ENCODE measurements at regions not wholly inside any gene's neighbourhood (a gene's known extent, or its start where the extent isn't known, plus 50 kb on each side); places are given as distances from the start of the nearest gene placed in this dataset.

GRCh38 chr12:102741196-102741595 lies 175.8 kb downstream of the PAH start:
- Histone ChIP-seq H3K9me3 (replicated peaks; ENCODE audit: control insufficient read depth, insufficient read depth, low read length) (no peaks in the 10 kb centered on the region), H3K27ac (ENCODE audit: insufficient read depth, low read depth, low read length) (no peak overlapping the region), H4K20me1 (replicated peaks; ENCODE audit: control insufficient read depth, extremely low read depth, insufficient read depth, low read length) (no peaks in the 10 kb centered on the region), H3K79me2 (ENCODE audit: control insufficient read depth, insufficient read depth, low read length) (no peaks in the 10 kb centered on the region), H3K9me1 (replicated peaks; ENCODE audit: control insufficient read depth, extremely low read depth, insufficient read depth, low read length) (no peaks in the 10 kb centered on the region), H3K4me1 (ENCODE audit: control insufficient read depth, extremely low read depth, insufficient read depth, low read length) (no peaks in the 10 kb centered on the region), H3K27me3 (ENCODE audit: control insufficient read depth in 2 of 2, insufficient read depth in 2 of 2, low read length in 2 of 2) (no peaks in the 10 kb centered on the region), H3K4me2 (ENCODE audit: insufficient read depth, low read length) (no peak overlapping the region), H3K4me3 (replicated peaks in 1 of 3; ENCODE audit: insufficient read depth in 1 of 3, low read depth in 1 of 3, low read length in 3 of 3) (no peak overlapping the region), H2AFZ (ENCODE audit: low read depth, low read length) (no peak overlapping the region), H3K36me3 (ENCODE audit: control insufficient read depth in 2 of 2, extremely low read depth in 1 of 2, insufficient read depth in 2 of 2, low read length in 2 of 2) (no peaks in the 10 kb centered on the region), H3K9ac (replicated peaks; ENCODE audit: extremely low read depth, insufficient read depth, low read length) (no peak overlapping the region)
- ChIA-PET CTCF (interaction anchor here (1.0 kb wide), 1 partner anchor 646 kb away, joined by 4 read pairs; no protein-coding TSS in a partner anchor), POLR2A (no interaction called here)
- dilution Hi-C loops (cut with MboI; ENCODE audit: extremely low pct_ligation_motif_present, low sequenced_read_pairs) (no loop called here), intact Hi-C loops (cut with micrococcal nuclease) (no loop called here)
- TF ChIP-seq EZH2 (IDR thresholded peaks at IDR 0.05; ENCODE audit: borderline replicate concordance, low read depth, low read length, severe bottlenecking) (no peak), MAX (IDR thresholded peaks at IDR 0.05; ENCODE audit: insufficient read depth, insufficient read length) (no peak), POLR2AphosphoS5 (IDR thresholded peaks at IDR 0.05; ENCODE audit: insufficient read depth, low read depth, low read length) (no peak), JUN (IDR thresholded peaks at IDR 0.05; ENCODE audit: borderline replicate concordance, insufficient read depth, insufficient read length, low read depth) (no peak), FOS (IDR thresholded peaks at IDR 0.05; ENCODE audit: borderline replicate concordance, insufficient read depth, low read length) (no peak), GATA2 (IDR thresholded peaks at IDR 0.05; ENCODE audit: insufficient read depth, insufficient read length, low read depth, low read length) (no peak), CTCF (IDR thresholded peaks at IDR 0.05; ENCODE audit: extremely low read depth in 1 of 2, insufficient read depth in 1 of 2, low read depth in 1 of 2, low read length in 2 of 2) (no peak), MYC (IDR thresholded peaks at IDR 0.05; ENCODE audit: low read depth, low read length) (no peak), POLR2A (IDR thresholded peaks at IDR 0.05; ENCODE audit: low read depth, low read length) (no peak)
- FAIRE-seq (no peak), DNase-seq (ENCODE audit: low read depth, low spot score) (no peak)
- no TSS peak for BruUV-seq (replicated peaks)

Data from endothelial cell of umbilical vein (primary cell).